ENCODE measurements at regions not wholly inside any gene's neighbourhood (a gene's known extent, or its start where the extent isn't known, plus 50 kb on each side); places are given as distances from the start of the nearest gene placed in this dataset.

DNA sequence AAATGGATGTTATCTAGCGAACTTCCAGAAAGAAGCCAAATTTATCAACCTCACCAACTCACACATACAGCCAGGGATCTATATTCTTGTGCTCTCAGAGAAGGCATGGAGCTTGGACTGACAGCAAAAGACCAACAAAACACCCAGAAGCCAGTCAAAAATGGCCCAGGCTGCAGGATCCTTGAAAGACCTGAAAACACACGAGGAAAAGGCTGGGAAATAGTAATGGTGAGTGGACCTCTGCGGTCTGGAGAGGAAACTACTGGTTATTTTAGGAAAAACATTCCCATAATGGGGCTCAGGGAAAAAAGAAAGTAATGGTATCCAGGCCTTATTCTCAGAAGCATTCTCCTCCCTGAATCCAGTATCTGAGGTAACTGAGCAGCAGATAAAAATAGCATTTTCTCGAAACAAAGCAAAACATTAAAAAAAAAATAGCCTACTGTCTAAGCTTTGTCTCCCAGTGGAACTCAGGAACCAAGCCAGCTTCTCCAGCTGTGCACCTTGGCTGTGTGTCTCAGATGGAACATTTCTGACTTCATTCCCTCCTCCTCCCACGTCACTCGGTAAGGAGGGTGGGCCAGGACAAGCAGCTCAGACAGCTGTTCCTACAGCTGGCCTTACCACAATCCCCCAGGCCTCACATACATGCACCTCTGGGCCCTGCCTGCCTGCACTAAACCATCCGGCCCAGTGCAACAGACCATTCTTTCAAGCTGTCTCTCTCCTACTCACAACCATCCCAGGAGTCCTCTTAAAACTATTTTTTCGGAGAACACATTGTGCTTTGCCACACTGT, 249.9 kb downstream of the DAD1 start:
- TF ChIP-seq, protein P1, sequence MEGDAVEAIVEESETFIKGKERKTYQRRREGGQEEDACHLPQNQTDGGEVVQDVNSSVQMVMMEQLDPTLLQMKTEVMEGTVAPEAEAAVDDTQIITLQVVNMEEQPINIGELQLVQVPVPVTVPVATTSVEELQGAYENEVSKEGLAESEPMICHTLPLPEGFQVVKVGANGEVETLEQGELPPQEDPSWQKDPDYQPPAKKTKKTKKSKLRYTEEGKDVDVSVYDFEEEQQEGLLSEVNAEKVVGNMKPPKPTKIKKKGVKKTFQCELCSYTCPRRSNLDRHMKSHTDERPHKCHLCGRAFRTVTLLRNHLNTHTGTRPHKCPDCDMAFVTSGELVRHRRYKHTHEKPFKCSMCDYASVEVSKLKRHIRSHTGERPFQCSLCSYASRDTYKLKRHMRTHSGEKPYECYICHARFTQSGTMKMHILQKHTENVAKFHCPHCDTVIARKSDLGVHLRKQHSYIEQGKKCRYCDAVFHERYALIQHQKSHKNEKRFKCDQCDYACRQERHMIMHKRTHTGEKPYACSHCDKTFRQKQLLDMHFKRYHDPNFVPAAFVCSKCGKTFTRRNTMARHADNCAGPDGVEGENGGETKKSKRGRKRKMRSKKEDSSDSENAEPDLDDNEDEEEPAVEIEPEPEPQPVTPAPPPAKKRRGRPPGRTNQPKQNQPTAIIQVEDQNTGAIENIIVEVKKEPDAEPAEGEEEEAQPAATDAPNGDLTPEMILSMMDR (IDR thresholded peaks at IDR 0.05), result no peak
- no peak for TF ChIP-seq POLR2A (IDR thresholded peaks at IDR 0.05)
